Kidney epithelial cell (primary cell): ENCODE measurements at regions not wholly inside any gene's neighbourhood (a gene's known extent, or its start where the extent isn't known, plus 50 kb on each side); places are given as distances from the start of the nearest gene placed in this dataset.

ENCODE experiments used
- DNase-seq: peaks from one replicate; pipeline ENCODE4 v3.0.0-alpha.2; 2010; ENCODE audit warnings: low read depth
- H3K27me3 ChIP-seq: 2 replicates; pipeline ENCODE4 v1.6.0; 2011; ENCODE audit warnings: low read length; ENCODE audit not compliant: control insufficient read depth, insufficient read depth
- H3K36me3 ChIP-seq: 2 replicates; pipeline ENCODE4 v1.5.1; 2011; ENCODE audit warnings: low read length; ENCODE audit not compliant: control insufficient read depth, insufficient read depth
- H3K4me3 ChIP-seq: 2 replicates; pipeline ENCODE4 v1.5.1; 2011; ENCODE audit warnings: low read depth, mild to moderate bottlenecking, control low read depth, low read length
- CTCF ChIP-seq: IDR thresholded peaks from 2 replicates; pipeline ENCODE4 v1.5.1; 2011; ENCODE audit warnings: mild to moderate bottlenecking, moderate library complexity, low read length, control low read depth, inconsistent platforms; ENCODE audit not compliant: insufficient read depth, poor library complexity, severe bottlenecking

DNA sequence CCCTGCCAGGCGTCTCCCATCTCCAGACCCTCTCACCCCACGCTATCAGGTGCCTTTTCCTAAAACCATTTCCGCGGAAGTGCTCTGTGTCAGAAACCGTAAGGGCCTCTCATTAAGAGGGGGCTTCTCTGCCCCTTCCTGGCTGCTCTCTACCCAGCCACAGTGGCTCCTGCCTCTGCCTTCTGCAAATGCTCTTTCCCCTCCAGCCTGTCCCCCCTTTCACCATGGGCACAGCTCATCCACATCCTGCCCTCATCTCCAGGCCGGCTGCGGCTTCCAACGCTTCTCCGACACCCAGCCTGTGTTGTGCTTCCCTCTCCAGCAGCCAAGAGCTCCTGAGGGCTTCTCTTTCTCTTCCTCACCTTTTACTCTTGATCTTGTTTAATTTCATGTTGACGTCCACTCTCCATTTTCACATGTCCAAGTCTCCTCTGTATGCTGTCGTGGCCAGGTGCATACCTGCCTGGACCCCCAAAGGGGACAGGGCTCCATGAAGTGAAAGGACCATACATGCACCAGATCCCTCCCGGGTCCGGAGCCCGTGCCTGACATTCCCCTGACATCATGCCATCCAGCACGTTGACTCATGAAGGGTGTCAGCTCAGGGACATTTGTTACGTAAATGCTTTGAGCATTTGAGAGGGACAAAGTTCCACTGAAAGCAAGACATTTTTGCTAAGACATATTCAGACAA is 306.5 kb downstream of the AJAP1 start:
- H3K4me3 ChIP-seq = no peak overlapping the region
- no peaks in the 10 kb centered on the region for H3K36me3 ChIP-seq
- no peak for TF ChIP-seq CTCF
- H3K27me3 ChIP-seq = no peaks in the 10 kb centered on the region
- no peak for DNase-seq

GRCh38 chr1:4960336-4960735 is 305.9 kb downstream of the AJAP1 start:
- Histone ChIP-seq H3K36me3 (no peaks in the 10 kb centered on the region), H3K27me3 (no peaks in the 10 kb centered on the region), H3K4me3 (no peak overlapping the region)
- DNase-seq = no peak
- no peak for TF ChIP-seq CTCF

GRCh38 chr1:4959216-4959615 is 304.8 kb downstream of the AJAP1 start:
- TF ChIP-seq CTCF = no peak
- DNase-seq = no peak
- Histone ChIP-seq H3K27me3 (no peaks in the 10 kb centered on the region), H3K36me3 (no peaks in the 10 kb centered on the region), H3K4me3 (no peak overlapping the region)

GRCh38 chr1:4957027-4957426 is 302.6 kb downstream of the AJAP1 start:
- Histone ChIP-seq H3K4me3 (no peak overlapping the region), H3K27me3 (no peaks in the 10 kb centered on the region), H3K36me3 (no peaks in the 10 kb centered on the region)
- TF ChIP-seq CTCF = no peak
- no peak for DNase-seq

- Histone ChIP-seq H3K4me3 (no peak overlapping the region), H3K27me3 (no peaks in the 10 kb centered on the region), H3K36me3 (no peaks in the 10 kb centered on the region)
- no peak for TF ChIP-seq CTCF
- no peak for DNase-seq
These were observed 300.0 kb downstream of the AJAP1 start for GRCh38 chr1:4954392-4954791.

GRCh38 chr1:4951601-4952000 is 297.2 kb downstream of the AJAP1 start:
- H3K4me3 ChIP-seq = no peak overlapping the region
- DNase-seq = no peak
- no peaks in the 10 kb centered on the region for H3K27me3 ChIP-seq
- TF ChIP-seq CTCF = no peak
- no peaks in the 10 kb centered on the region for H3K36me3 ChIP-seq
